BJ (cell line): ENCODE measurements at regions not wholly inside any gene's neighbourhood (a gene's known extent, or its start where the extent isn't known, plus 50 kb on each side); places are given as distances from the start of the nearest gene placed in this dataset.

Experiments
- CTCF ChIA-PET: fragments of 350-600 bp; formaldehyde crosslinking; extraction: SDS; loops from one replicate; lab custom pipeline; 2021; ENCODE audit warnings: antibody characterized with exemption, inconsistent platforms; lab: Yijun Ruan, JAX
- POLR2A ChIA-PET: fragments of 300-600 bp; sonication (Branson Sonifier 250); formaldehyde crosslinking; extraction: SDS; loops from one replicate; lab custom pipeline; 2021; ENCODE audit warnings: antibody characterized with exemption; lab: Charles Lee
- DNase-seq: peaks from one replicate; pipeline ENCODE4 v3.0.0-alpha.2; 2011; ENCODE audit warnings: low read depth
- H3K27me3 ChIP-seq: 2 replicates; pipeline ENCODE4 v1.6.0; 2011; ENCODE audit warnings: low read length; ENCODE audit not compliant: control insufficient read depth, insufficient read depth
- H3K36me3 ChIP-seq: 2 replicates; pipeline ENCODE4 v1.5.1; 2011; ENCODE audit warnings: low read length; ENCODE audit not compliant: control insufficient read depth, insufficient read depth
- H3K4me3 ChIP-seq: 2 replicates; pipeline ENCODE4 v1.5.1; 2011; ENCODE audit warnings: low read depth, mild to moderate bottlenecking, control low read depth, low read length
- CTCF ChIP-seq: IDR thresholded peaks from 2 replicates; pipeline ENCODE4 v1.5.1; 2011; ENCODE audit warnings: low read depth, mild to moderate bottlenecking, control low read depth, inconsistent platforms, low read length, moderate library complexity; ENCODE audit not compliant: insufficient read depth

- CTCF ChIA-PET = interaction anchor here (1.3 to 1.9 kb wide), 3 partner anchors 9 to 47 kb away, joined by 3 to 12 read pairs (median 4); no protein-coding TSS in a partner anchor
These were observed 59.6 kb upstream of the MACF1 start for GRCh38 chr1:39144924-39145323.

GRCh38 chr1:39145331-39145965 lies 59.0 kb upstream of the MACF1 start:
- POLR2A ChIA-PET = no interaction called here
- CTCF ChIA-PET = interaction anchor here (1.3 to 1.9 kb wide), 3 partner anchors 9 to 46 kb away, joined by 3 to 12 read pairs (median 4); no protein-coding TSS in a partner anchor
- Histone ChIP-seq H3K27me3 (no peaks in the 10 kb centered on the region), H3K36me3 (no peaks in the 10 kb centered on the region), H3K4me3 (no peak overlapping the region)
- no peak for TF ChIP-seq CTCF
- DNase-seq = no peak

More at GRCh38 chr1:39144924-39145323, 59.6 kb upstream of the MACF1 start:
- no peak for DNase-seq
- POLR2A ChIA-PET = no interaction called here
- TF ChIP-seq CTCF = no peak
- Histone ChIP-seq H3K27me3 (no peaks in the 10 kb centered on the region), H3K4me3 (no peak overlapping the region), H3K36me3 (no peaks in the 10 kb centered on the region)

- ChIA-PET POLR2A (no interaction called here), CTCF (no interaction called here)
- Histone ChIP-seq H3K27me3 (no peaks in the 10 kb centered on the region), H3K4me3 (no peak overlapping the region), H3K36me3 (no peaks in the 10 kb centered on the region)
- no peak for DNase-seq
- TF ChIP-seq CTCF = no peak
These were observed 57.8 kb upstream of the MACF1 start for GRCh38 chr1:39146681-39147080.

- H3K27me3 ChIP-seq = no peaks in the 10 kb centered on the region
- ChIA-PET POLR2A (no interaction called here), CTCF (no interaction called here)
- TF ChIP-seq CTCF = no peak
- no peak for DNase-seq
- no peak overlapping the region for H3K4me3 ChIP-seq
- no peaks in the 10 kb centered on the region for H3K36me3 ChIP-seq
These were observed 57.1 kb upstream of the MACF1 start for GRCh38 chr1:39147099-39148025.

GRCh38 chr1:39148942-39149341 lies 55.6 kb upstream of the MACF1 start:
- Histone ChIP-seq H3K4me3 (no peak overlapping the region), H3K27me3 (no peaks in the 10 kb centered on the region), H3K36me3 (no peaks in the 10 kb centered on the region)
- no peak for TF ChIP-seq CTCF
- ChIA-PET POLR2A (no interaction called here), CTCF (no interaction called here)
- no peak for DNase-seq
